ENCODE measurements at regions not wholly inside any gene's neighbourhood (a gene's known extent, or its start where the extent isn't known, plus 50 kb on each side); places are given as distances from the start of the nearest gene placed in this dataset.

DNA sequence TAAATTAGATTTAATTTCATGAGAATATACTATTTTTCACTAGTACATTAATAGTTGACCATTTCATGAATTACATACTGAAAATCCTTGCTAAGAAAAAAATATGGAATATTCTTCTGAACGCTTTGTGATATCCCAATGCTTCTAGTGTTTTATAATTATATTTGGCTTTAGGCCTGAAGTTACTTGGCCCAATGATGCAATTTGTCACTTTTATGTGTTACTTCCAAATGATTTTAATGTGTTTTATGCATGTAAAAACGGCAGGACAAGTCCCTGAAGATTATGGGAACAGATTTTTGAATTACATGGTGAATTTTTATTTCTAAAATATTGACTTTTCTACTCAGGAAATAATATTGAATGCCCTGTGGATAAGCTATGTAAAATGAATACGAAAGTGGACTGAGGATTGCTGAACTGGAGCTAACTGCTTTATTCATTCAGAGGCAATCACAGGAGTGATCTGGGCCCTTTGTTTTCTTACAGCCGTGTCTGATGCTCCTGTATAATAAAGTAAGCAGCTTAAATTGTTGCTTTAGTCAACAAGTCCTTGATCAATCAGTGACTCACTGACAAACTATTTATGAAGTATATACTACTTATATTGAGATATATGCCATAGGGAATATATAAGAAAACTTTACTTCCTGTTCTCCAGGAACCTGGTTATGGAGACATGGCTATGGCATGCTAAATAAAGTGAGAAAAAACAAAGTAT, 543.0 kb upstream of the RGS18 start:
- ChIA-PET CTCF (ENCODE audit: low intra/inter-chr PET ratio) (no interaction called here), POLR2A (interaction anchor here (0.6 kb wide), 1 partner anchor 335 kb away, joined by 3 read pairs; no protein-coding TSS in a partner anchor)
- Histone ChIP-seq H3K36me3 (ENCODE audit: control insufficient read depth, insufficient read depth, low read length) (no peaks in the 10 kb centered on the region), H3K4me3 (no peak overlapping the region), H3K9me3 (replicated peaks; ENCODE audit: control insufficient read depth, insufficient read depth, low read depth, low read length) (no peaks in the 10 kb centered on the region), H3K4me2 (ENCODE audit: insufficient read depth, low read length) (no peak overlapping the region), H3K79me2 (ENCODE audit: control insufficient read depth, insufficient read depth, low read length) (no peaks in the 10 kb centered on the region), H3K4me1 (replicated peaks in 1 of 2; ENCODE audit: control insufficient read depth in 2 of 2, insufficient read depth in 2 of 2, low read length in 2 of 2) (no peaks in the 10 kb centered on the region), H3K9me1 (ENCODE audit: control insufficient read depth, insufficient read depth, low read length) (no peaks in the 10 kb centered on the region), H3K27me3 (ENCODE audit: control insufficient read depth in 2 of 2, insufficient read depth in 2 of 2, low read length in 2 of 2) (no peaks in the 10 kb centered on the region), H4K20me1 (replicated peaks; ENCODE audit: control insufficient read depth, insufficient read depth, low read length) (no peaks in the 10 kb centered on the region), H2AFZ (ENCODE audit: low read depth, low read length) (0 out of 2 replicates have a peak overlapping the region, but pooled peaks have one; percentile 24), H3K9ac (ENCODE audit: insufficient read depth in 1 of 2, low read depth in 2 of 2, low read length in 2 of 2) (no peak overlapping the region), H3K27ac (ENCODE audit: extremely low read depth, low read depth, low read length) (no peak overlapping the region)
- BruUV-seq (replicated peaks): no TSS peak
- 26% methylated on average over 4 of the region's 4 CpGs for WGBS (ENCODE audit: insufficient coverage, low coverage, missing lambda C conversion rate)
- in situ Hi-C loops (cut with MboI) (no loop called here), intact Hi-C loops (cut with micrococcal nuclease) (no loop called here)
- no peak for DNase-seq (ENCODE audit: extremely low read depth in 1 of 4, low spot score in 3 of 4)
- no peak for FAIRE-seq
- no peak for ATAC-seq
- TF ChIP-seq, protein P1, sequence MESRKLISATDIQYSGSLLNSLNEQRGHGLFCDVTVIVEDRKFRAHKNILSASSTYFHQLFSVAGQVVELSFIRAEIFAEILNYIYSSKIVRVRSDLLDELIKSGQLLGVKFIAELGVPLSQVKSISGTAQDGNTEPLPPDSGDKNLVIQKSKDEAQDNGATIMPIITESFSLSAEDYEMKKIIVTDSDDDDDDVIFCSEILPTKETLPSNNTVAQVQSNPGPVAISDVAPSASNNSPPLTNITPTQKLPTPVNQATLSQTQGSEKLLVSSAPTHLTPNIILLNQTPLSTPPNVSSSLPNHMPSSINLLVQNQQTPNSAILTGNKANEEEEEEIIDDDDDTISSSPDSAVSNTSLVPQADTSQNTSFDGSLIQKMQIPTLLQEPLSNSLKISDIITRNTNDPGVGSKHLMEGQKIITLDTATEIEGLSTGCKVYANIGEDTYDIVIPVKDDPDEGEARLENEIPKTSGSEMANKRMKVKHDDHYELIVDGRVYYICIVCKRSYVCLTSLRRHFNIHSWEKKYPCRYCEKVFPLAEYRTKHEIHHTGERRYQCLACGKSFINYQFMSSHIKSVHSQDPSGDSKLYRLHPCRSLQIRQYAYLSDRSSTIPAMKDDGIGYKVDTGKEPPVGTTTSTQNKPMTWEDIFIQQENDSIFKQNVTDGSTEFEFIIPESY (CRISPR knock-in tag; IDR thresholded peaks at IDR 0.05): no peak
- TF ChIP-seq, protein P2, sequence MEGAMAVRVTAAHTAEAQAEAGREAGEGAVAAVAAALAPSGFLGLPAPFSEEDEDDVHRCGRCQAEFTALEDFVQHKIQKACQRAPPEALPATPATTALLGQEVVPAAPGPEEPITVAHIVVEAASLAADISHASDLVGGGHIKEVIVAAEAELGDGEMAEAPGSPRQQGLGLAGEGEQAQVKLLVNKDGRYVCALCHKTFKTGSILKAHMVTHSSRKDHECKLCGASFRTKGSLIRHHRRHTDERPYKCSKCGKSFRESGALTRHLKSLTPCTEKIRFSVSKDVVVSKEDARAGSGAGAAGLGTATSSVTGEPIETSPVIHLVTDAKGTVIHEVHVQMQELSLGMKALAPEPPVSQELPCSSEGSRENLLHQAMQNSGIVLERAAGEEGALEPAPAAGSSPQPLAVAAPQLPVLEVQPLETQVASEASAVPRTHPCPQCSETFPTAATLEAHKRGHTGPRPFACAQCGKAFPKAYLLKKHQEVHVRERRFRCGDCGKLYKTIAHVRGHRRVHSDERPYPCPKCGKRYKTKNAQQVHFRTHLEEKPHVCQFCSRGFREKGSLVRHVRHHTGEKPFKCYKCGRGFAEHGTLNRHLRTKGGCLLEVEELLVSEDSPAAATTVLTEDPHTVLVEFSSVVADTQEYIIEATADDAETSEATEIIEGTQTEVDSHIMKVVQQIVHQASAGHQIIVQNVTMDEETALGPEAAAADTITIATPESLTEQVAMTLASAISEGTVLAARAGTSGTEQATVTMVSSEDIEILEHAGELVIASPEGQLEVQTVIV (CRISPR knock-in tag; IDR thresholded peaks at IDR 0.05; ENCODE audit: borderline replicate concordance): no peak
- TF ChIP-seq BCL6 (CRISPR knock-in tag; IDR thresholded peaks at IDR 0.05) (no peak), SMARCC2 (IDR thresholded peaks at IDR 0.05; ENCODE audit: low read depth) (no peak), ZFP1 (CRISPR knock-in tag; IDR thresholded peaks at IDR 0.05) (no peak), ZNF76 (CRISPR knock-in tag; IDR thresholded peaks at IDR 0.05; ENCODE audit: borderline replicate concordance) (no peak), NCOA4 (IDR thresholded peaks at IDR 0.05; ENCODE audit: partially characterized antibody) (no peak), ZNF124 (CRISPR knock-in tag; IDR thresholded peaks at IDR 0.05) (no peak), SMARCA5 (IDR thresholded peaks at IDR 0.05) (no peak)
- TF ChIP-seq, protein P3, sequence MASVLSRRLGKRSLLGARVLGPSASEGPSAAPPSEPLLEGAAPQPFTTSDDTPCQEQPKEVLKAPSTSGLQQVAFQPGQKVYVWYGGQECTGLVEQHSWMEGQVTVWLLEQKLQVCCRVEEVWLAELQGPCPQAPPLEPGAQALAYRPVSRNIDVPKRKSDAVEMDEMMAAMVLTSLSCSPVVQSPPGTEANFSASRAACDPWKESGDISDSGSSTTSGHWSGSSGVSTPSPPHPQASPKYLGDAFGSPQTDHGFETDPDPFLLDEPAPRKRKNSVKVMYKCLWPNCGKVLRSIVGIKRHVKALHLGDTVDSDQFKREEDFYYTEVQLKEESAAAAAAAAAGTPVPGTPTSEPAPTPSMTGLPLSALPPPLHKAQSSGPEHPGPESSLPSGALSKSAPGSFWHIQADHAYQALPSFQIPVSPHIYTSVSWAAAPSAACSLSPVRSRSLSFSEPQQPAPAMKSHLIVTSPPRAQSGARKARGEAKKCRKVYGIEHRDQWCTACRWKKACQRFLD (CRISPR knock-in tag; IDR thresholded peaks at IDR 0.05): no peak
- TF ChIP-seq, protein P4, sequence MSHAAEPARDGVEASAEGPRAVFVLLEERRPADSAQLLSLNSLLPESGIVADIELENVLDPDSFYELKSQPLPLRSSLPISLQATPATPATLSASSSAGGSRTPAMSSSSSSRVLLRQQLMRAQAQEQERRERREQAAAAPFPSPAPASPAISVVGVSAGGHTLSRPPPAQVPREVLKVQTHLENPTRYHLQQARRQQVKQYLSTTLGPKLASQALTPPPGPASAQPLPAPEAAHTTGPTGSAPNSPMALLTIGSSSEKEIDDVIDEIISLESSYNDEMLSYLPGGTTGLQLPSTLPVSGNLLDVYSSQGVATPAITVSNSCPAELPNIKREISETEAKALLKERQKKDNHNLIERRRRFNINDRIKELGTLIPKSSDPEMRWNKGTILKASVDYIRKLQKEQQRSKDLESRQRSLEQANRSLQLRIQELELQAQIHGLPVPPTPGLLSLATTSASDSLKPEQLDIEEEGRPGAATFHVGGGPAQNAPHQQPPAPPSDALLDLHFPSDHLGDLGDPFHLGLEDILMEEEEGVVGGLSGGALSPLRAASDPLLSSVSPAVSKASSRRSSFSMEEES (CRISPR knock-in tag; IDR thresholded peaks at IDR 0.05): no peak
